SK-N-MC (cell line): ENCODE measurements at regions not wholly inside any gene's neighbourhood (a gene's known extent, or its start where the extent isn't known, plus 50 kb on each side); places are given as distances from the start of the nearest gene placed in this dataset.
"Not testable (repeated sequence)": the region's sequence is repeated elsewhere in the genome, so short reads cannot be mapped to it uniquely, and the experiment has no call there.

ENCODE experiments used
- DNase-seq: peaks from one replicate; pipeline ENCODE4 v3.0.0-alpha.2; 2011; ENCODE audit warnings: low read depth, low spot score
- H3K27ac ChIP-seq: fragments of 200-600 bp; sonication (generic); 2 replicates; pipeline ENCODE4 v1.5.1; 2016; ENCODE audit warnings: mixed run types
- H3K36me3 ChIP-seq: fragments of 200-600 bp; sonication (generic); 2 replicates; pipeline ENCODE4 v1.6.1; 2017; ENCODE audit warnings: antibody characterized with exemption, low read length, mixed read lengths; ENCODE audit not compliant: insufficient read depth
- H3K4me3 ChIP-seq: fragments of 200-600 bp; sonication (generic); 2 replicates; pipeline ENCODE4 v1.5.1; 2016
- H3K9ac ChIP-seq: fragments of 200-600 bp; sonication (generic); 2 replicates; pipeline ENCODE4 v1.8.0; 2017; ENCODE audit warnings: mixed run types, mixed read lengths; ENCODE audit not compliant: insufficient read length
- H3K9me3 ChIP-seq: fragments of 200-600 bp; sonication (generic); 2 replicates; pipeline ENCODE4 v1.6.1; 2017; ENCODE audit warnings: low read depth, mild to moderate bottlenecking, antibody characterized with exemption, low read length, moderate library complexity, mixed read lengths
- EZH2 ChIP-seq: fragments of 200-600 bp; sonication (generic); IDR thresholded peaks from one replicate; pipeline ENCODE4 v1.6.1; 2017; ENCODE audit warnings: antibody characterized with exemption
- FOXP2 ChIP-seq: optimal IDR thresholded peaks from 2 replicates; pipeline ENCODE3; 2011; ENCODE audit warnings: mild to moderate bottlenecking, moderate library complexity; ENCODE audit not compliant: insufficient read depth; ENCODE audit errors: extremely low read length, control extremely low read depth
- POLR2AphosphoS5 ChIP-seq: IDR thresholded peaks from 2 replicates; pipeline ENCODE4 v1.6.1; 2012; ENCODE audit warnings: mild to moderate bottlenecking, low read depth, low read length, borderline replicate concordance

DNA sequence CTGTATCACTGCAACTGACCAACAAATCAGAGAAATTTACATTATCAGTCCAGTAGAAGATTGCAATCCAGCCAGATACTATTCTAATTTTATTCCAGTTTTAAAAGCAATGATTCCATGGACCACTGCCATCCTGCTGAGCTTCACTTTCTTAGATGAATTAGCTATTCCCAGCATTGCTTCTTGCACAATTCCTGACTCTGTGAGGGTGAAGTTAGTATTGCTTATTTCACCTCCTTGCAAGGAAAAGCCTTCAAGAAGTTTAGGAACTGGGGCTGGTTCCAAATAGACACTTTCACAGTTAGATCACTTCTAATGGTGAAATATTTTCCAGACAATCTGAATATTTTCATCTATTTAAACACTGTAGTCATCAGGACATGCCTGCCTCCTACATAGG, 338.6 kb upstream of the TNC start:
- Histone ChIP-seq H3K27ac (no peak overlapping the region), H3K9ac (no peak overlapping the region), H3K9me3 (0 out of 2 replicates have a peak, but pooled peaks cover 3% of the 10 kb centered on the region), H3K36me3 (no peaks in the 10 kb centered on the region), H3K4me3 (no peak overlapping the region)
- TF ChIP-seq FOXP2 = no peak
- TF ChIP-seq POLR2AphosphoS5 = no peak
- no peak for TF ChIP-seq EZH2
- DNase-seq = no peak

DNA sequence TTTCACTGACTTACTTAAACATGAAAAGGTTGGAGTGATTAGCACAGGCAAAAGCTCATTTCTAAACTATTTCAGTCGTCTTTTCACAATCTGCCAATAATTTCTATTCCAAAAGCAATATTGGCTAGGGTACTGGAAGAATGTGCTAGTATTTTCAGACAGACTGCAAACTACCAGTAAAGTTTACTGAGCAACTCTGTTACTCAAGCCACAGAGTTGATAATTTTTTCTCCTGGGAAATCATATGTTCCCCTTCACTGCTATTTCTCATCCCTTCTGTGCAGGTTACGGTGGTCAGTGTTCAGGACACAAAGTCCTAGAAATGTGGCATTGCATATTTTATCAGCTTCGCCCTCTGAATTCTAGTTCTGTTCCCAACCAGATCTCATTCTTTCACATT, 343.3 kb upstream of the TNC start:
- H3K36me3 ChIP-seq = no peaks in the 10 kb centered on the region
- DNase-seq = no peak
- no peak overlapping the region for H3K27ac ChIP-seq
- H3K4me3 ChIP-seq = no peak overlapping the region
- H3K9me3 ChIP-seq = no peaks in the 10 kb centered on the region
- TF ChIP-seq EZH2 (no peak), FOXP2 (no peak), POLR2AphosphoS5 (no peak)
- H3K9ac ChIP-seq = no peak overlapping the region

DNA sequence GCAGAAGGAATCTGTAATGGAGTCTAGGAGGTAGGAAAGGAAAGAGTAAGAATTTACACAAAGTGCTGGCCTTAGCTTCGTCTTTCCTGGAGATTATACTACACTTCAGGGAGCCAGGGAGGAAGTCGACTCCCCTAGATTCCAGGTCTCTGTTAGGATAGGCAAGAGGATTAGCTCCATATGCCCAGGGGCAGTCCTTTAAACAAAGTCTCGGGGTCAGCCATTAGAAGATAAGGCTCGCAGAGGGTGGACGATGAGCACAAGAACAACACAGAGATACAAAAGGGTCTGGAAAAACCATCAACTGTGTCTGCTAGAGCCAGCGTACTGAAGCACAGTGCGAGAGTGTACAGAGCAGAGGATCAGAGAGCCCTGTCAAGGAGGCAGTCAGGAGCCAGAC, 344.7 kb upstream of the TNC start:
- Histone ChIP-seq H3K9ac (no peak overlapping the region), H3K4me3 (no peak overlapping the region), H3K27ac (no peak overlapping the region), H3K9me3 (no peaks in the 10 kb centered on the region), H3K36me3 (no peaks in the 10 kb centered on the region)
- DNase-seq = no peak
- TF ChIP-seq EZH2 = no peak
- no peak for TF ChIP-seq FOXP2
- no peak for TF ChIP-seq POLR2AphosphoS5

DNA sequence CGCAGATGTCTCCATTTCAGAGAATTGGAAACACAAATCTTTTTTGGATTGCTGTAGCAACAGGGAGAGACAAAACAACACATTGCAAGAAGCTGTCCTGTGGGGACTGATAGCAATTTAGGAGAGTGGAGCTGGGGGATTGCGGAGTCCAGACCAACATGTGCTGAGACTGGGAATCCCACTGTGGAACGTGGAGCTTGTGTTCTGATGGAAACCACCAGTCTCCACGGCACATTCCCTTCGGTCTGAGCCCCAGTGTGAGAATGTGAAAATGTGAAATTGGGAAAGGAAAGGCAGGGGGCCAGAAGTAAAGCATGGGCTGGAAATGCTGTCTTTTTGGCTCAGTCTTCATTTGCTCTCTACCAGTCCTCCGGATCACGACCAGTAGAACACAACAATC, 348.8 kb upstream of the TNC start:
- H3K36me3 ChIP-seq = no peaks in the 10 kb centered on the region
- no peaks in the 10 kb centered on the region for H3K9me3 ChIP-seq
- peak overlapping the region; percentile 70 for H3K27ac ChIP-seq
- no peak for TF ChIP-seq FOXP2
- TF ChIP-seq POLR2AphosphoS5 = no peak
- TF ChIP-seq EZH2 = no peak
- H3K9ac ChIP-seq = no peak overlapping the region
- DNase-seq = no peak
- no peak overlapping the region for H3K4me3 ChIP-seq

DNA sequence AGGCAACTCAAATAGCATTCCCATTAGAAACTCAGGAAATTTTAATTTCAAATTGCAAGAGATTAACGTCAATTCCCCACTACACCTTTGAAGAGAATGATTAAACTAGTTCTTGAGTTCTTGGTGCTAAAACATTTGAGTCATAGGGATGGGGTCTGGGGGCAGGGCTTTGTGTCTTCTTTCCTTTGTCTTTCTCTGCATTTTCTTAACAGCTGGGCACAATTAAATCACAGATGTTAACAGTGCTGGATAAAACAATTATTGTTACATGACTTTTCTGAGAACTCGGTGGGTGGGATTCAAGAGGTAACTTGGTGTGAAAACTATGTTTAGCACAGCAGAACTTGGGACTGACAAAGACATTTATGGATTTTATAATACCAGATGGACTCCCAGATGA, 351.9 kb upstream of the TNC start:
- Histone ChIP-seq H3K9ac (no peak overlapping the region), H3K9me3 (no peaks in the 10 kb centered on the region), H3K27ac (no peak overlapping the region), H3K4me3 (no peak overlapping the region), H3K36me3 (no peaks in the 10 kb centered on the region)
- no peak for DNase-seq
- TF ChIP-seq FOXP2 = no peak
- no peak for TF ChIP-seq POLR2AphosphoS5
- no peak for TF ChIP-seq EZH2

DNA sequence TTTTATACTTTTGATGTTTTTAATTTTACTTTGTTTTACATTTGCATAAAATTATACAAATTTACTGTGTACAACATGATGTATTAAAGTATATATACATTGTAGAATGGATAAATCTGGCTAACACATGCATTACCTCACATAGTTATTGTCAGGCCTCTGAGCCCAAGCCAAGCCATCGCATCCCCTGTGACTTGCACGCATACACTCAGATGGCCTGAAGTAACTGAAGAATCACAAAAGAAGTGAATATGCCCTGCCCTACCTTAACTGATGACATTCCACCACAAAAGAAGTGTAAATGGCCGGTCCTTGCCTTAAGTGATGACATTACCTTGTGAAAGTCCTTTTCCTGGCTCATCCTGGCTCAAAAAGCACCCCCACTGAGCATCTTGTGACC, 355.1 kb upstream of the TNC start:
- DNase-seq, H3K36me3 ChIP-seq, H3K9me3 ChIP-seq, H3K9ac ChIP-seq: not testable (repeated sequence)
- Histone ChIP-seq H3K4me3 (peak overlapping the region; percentile 40), H3K27ac (peak overlapping the region; percentile 81)

DNA sequence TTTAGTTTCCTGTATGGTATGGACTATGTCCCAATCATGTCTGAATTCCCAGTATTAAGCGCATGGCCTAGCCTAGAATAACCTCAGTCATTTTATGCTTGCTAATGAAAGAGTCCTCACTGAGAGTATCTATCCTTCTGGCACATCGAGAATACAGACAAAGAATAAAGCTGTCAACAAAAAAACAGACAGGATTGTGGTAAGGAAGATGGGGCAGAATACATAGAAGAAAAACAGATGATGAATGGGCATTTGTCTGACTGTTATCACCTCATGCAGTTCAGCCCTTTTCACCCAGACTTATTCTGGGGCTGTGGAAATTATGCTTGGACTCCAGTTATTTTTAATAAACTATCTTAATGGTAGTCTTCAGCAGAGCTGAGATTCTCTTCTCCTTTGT, 363.8 kb upstream of the TNC start:
- no peak for TF ChIP-seq EZH2
- Histone ChIP-seq H3K4me3 (no peak overlapping the region), H3K9ac (no peak overlapping the region), H3K9me3 (no peaks in the 10 kb centered on the region), H3K36me3 (no peaks in the 10 kb centered on the region), H3K27ac (no peak overlapping the region)
- no peak for DNase-seq

DNA sequence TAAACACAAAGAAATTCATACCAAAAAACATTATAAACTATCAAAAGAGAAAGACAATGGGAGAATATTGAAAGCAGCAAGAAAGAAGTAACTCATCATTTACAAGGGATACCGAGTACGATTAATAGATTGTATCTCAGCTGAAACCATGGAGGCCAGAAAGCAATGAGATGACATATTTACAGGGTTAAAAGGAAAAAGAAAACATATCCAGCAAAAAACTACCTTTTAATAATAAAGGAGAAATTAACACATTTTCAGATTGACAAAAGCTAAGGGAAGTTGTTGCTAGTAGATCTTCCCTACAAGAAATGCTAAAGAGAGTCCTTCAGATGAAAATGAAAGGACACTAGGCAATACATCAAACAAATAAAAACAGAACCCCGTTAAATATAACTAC, 364.8 kb upstream of the TNC start:
- no peak overlapping the region for H3K27ac ChIP-seq
- no peaks in the 10 kb centered on the region for H3K36me3 ChIP-seq
- no peak overlapping the region for H3K4me3 ChIP-seq
- H3K9ac ChIP-seq = no peak overlapping the region
- no peaks in the 10 kb centered on the region for H3K9me3 ChIP-seq
- no peak for DNase-seq
- TF ChIP-seq EZH2 (no peak), POLR2AphosphoS5 (no peak), FOXP2 (no peak)

DNA sequence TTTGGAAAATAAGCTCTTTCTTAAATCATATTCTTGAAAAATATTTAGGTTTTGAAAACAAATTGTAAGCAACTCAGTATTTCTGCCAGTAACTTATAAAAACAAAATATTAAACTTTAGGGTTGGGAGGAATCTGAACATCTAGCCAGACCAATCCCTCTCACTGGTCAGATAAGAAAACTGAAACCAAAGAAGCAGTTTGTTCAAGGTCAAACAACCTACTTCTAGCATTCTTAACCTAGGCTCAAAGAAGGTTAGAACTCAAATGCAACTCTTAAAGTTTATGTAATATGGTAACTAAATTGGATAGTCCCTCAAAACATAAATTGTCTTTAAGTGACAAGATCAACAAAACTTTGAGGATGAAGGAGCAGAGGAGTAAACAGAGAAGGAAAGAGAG, 374.9 kb upstream of the TNC start:
- H3K27ac ChIP-seq = no peak overlapping the region
- H3K9ac ChIP-seq = no peak overlapping the region
- DNase-seq = no peak

DNA sequence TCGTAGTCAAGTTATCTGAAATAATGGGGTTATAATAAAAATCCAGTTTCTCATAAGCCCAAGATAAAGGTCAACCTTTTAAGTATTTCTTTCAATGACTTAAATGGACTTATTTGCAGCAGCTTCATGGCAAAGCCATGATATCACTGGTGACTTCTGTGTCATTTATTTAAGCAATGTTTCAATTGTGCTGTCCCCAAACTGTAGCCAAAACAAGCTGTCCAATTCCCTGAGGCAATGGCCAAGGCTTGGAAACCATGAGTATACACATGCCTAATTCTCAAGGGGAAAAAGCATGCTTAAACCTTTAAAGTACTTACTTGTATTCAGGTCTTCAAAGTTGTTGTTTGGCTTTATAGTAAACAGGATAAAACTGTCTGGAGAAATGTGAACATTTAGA, 376.4 kb upstream of the TNC start:
- H3K9ac ChIP-seq = no peak overlapping the region
- H3K36me3 ChIP-seq = no peaks in the 10 kb centered on the region
- H3K4me3 ChIP-seq = no peak overlapping the region
- TF ChIP-seq EZH2 = no peak
- no peak for TF ChIP-seq POLR2AphosphoS5
- TF ChIP-seq FOXP2 = no peak
- no peak overlapping the region for H3K27ac ChIP-seq
- no peaks in the 10 kb centered on the region for H3K9me3 ChIP-seq
- no peak for DNase-seq

More for the DNA sequence above, 374.9 kb upstream of the TNC start:
- Histone ChIP-seq H3K9me3 (no peaks in the 10 kb centered on the region), H3K4me3 (no peak overlapping the region), H3K36me3 (no peaks in the 10 kb centered on the region)
- no peak for TF ChIP-seq FOXP2
- no peak for TF ChIP-seq EZH2
